ENCODE measurements at regions not wholly inside any gene's neighbourhood (a gene's known extent, or its start where the extent isn't known, plus 50 kb on each side); places are given as distances from the start of the nearest gene placed in this dataset.

DNA sequence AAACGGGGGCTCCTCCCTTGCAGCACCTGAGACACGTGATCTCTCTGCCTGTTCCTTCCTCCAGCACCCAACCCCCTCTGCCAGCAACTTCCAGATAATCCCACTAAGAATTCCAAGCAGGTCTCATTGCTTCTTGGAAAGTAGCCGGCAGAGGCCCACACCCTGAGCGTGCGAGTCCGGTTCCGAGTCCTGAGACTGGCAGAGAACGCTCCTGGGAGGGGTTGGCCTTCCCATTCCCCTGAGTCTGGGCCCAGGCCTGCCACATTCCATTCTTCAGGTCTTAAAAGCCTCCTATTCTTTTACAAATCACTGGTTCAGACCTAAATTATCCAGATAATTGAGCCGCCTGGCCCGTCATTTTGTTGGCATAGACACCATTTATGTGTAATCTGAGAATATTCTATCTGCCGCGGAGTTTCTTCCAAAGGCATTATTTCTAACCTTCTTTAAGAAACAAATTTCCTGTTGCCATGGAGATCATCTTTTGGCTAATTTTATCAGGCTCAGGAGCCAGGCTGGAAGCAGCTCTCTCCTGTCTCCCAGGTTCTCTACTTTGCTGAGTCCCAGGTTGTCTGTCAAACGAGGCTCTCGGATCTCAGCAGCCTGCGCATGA, 165.4 kb downstream of the MYCN start:
- TF ChIP-seq CTCF (IDR thresholded peaks at IDR 0.05; ENCODE audit: low read depth, low read length, missing control alignments): no peak
- no peak for DNase-seq (ENCODE audit: low read depth)
- no peak overlapping the region for H3K4me3 ChIP-seq (ENCODE audit: low read depth, low read length)

- no peak for TF ChIP-seq CTCF (IDR thresholded peaks at IDR 0.05; ENCODE audit: low read depth, low read length, missing control alignments)
- no peak overlapping the region for H3K4me3 ChIP-seq (ENCODE audit: low read depth, low read length)
- no peak for DNase-seq (ENCODE audit: low read depth)
These were observed 164.8 kb downstream of the MYCN start for GRCh38 chr2:16104949-16105668.

DNA sequence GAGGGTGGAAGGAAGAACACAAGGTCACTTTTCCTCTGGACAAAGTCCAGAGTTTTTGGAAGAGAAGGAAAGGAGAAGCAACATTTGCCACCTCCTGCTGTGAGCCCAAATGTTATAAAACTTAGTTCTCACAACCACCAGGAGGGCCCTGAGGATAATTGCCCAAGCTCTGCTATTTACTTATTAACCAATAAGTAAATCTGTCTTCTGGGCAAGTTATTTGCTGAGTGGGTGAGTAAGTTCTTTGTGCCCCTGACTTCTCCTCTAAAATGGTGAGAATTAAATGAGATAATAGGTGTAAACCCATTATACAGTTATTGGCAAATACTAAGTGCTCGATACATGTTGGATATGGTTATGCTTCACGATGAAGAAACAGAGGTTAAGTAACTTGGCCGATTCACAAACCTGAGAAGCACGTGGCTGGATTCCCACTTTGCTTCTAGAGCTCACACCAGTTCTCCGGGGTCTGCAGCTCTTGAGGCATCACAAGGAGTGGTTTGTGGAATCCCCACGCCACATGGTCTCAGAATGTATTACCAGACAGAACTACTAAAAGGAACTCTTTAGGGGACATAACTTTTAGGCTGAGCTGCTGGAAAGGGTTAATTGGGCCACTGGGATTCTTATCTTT, 164.1 kb downstream of the MYCN start:
- TF ChIP-seq CTCF (IDR thresholded peaks at IDR 0.05; ENCODE audit: low read depth, low read length, missing control alignments): no peak
- no peak overlapping the region for H3K4me3 ChIP-seq (ENCODE audit: low read depth, low read length)

GRCh38 chr2:16103614-16104314, 163.4 kb downstream of the MYCN start:
- no peak overlapping the region for H3K4me3 ChIP-seq (ENCODE audit: low read depth, low read length)
- DNase-seq (ENCODE audit: low read depth): no peak
- no peak for TF ChIP-seq CTCF (IDR thresholded peaks at IDR 0.05; ENCODE audit: low read depth, low read length, missing control alignments)

More for the DNA sequence above, 164.1 kb downstream of the MYCN start:
- no peak for DNase-seq (ENCODE audit: low read depth)

GRCh38 chr2:16102976-16103380, 162.6 kb downstream of the MYCN start:
- no peak for DNase-seq (ENCODE audit: low read depth)
- H3K4me3 ChIP-seq (ENCODE audit: low read depth, low read length): no peak overlapping the region
- no peak for TF ChIP-seq CTCF (IDR thresholded peaks at IDR 0.05; ENCODE audit: low read depth, low read length, missing control alignments)

- no peak for DNase-seq (ENCODE audit: low read depth)
- no peak overlapping the region for H3K4me3 ChIP-seq (ENCODE audit: low read depth, low read length)
- no peak for TF ChIP-seq CTCF (IDR thresholded peaks at IDR 0.05; ENCODE audit: low read depth, low read length, missing control alignments)
These were observed 162.1 kb downstream of the MYCN start for GRCh38 chr2:16102358-16102975.

All from GM12864 (cell line).